GM18508 (cell line): ENCODE measurements at regions not wholly inside any gene's neighbourhood (a gene's known extent, or its start where the extent isn't known, plus 50 kb on each side); places are given as distances from the start of the nearest gene placed in this dataset.
"Not testable (repeated sequence)": the region's sequence is repeated elsewhere in the genome, so short reads cannot be mapped to it uniquely, and the experiment has no call there.

ENCODE experiments used
- ATAC-seq: cut with Tn5 transposase; IDR thresholded peaks from one replicate; pipeline ENCODE4 v1.9.1; 2021; ENCODE audit warnings: moderate number of reproducible peaks; ENCODE audit not compliant: insufficient read depth, unreplicated experiment

- ATAC-seq: no peak
These were observed 234.7 kb upstream of the MAF start for GRCh38 chr16:79835194-79835593.

- no peak for ATAC-seq
These were observed 234.2 kb upstream of the MAF start for GRCh38 chr16:79834720-79835119.

- ATAC-seq: not testable (repeated sequence)
These were observed 233.5 kb upstream of the MAF start for GRCh38 chr16:79834003-79834402.

GRCh38 chr16:79833559-79833958, 233.0 kb upstream of the MAF start:
- no peak for ATAC-seq

GRCh38 chr16:79826732-79827475, 226.4 kb upstream of the MAF start:
- ATAC-seq: no peak

- ATAC-seq: no peak
These were observed 224.5 kb upstream of the MAF start for GRCh38 chr16:79825002-79825401.

- no peak for ATAC-seq
These were observed 223.1 kb upstream of the MAF start for GRCh38 chr16:79823639-79824038.

GRCh38 chr16:79821911-79822310, 221.4 kb upstream of the MAF start:
- no peak for ATAC-seq

- no peak for ATAC-seq
These were observed 215.6 kb upstream of the MAF start for GRCh38 chr16:79816081-79816497.

GRCh38 chr16:79815049-79815448, 214.5 kb upstream of the MAF start:
- no peak for ATAC-seq

GRCh38 chr16:79814124-79814523, 213.6 kb upstream of the MAF start:
- no peak for ATAC-seq

- no peak for ATAC-seq
These were observed 211.0 kb upstream of the MAF start for GRCh38 chr16:79811541-79811940.

- no peak for ATAC-seq
These were observed 210.1 kb upstream of the MAF start for GRCh38 chr16:79810449-79811189.

GRCh38 chr16:79809376-79809775, 208.8 kb upstream of the MAF start:
- no peak for ATAC-seq

- no peak for ATAC-seq
These were observed 208.2 kb upstream of the MAF start for GRCh38 chr16:79808731-79809130.

- no peak for ATAC-seq
These were observed 206.2 kb upstream of the MAF start for GRCh38 chr16:79806757-79807156.

GRCh38 chr16:79805621-79806020, 205.1 kb upstream of the MAF start:
- ATAC-seq: no peak

GRCh38 chr16:79801646-79802045, 201.1 kb upstream of the MAF start:
- no peak for ATAC-seq

GRCh38 chr16:79800016-79800608, 199.6 kb upstream of the MAF start:
- ATAC-seq: no peak

GRCh38 chr16:79798416-79799053, 198.0 kb upstream of the MAF start:
- ATAC-seq: no peak

- no peak for ATAC-seq
These were observed 196.9 kb upstream of the MAF start for GRCh38 chr16:79797486-79797885.
